Stimulated activated naive CD4-positive, alpha-beta T cell (primary cell): ENCODE measurements at regions not wholly inside any gene's neighbourhood (a gene's known extent, or its start where the extent isn't known, plus 50 kb on each side); places are given as distances from the start of the nearest gene placed in this dataset.
"Not testable (repeated sequence)": the region's sequence is repeated elsewhere in the genome, so short reads cannot be mapped to it uniquely, and the experiment has no call there.

Experiments
- DNase-seq, 6 experiments: peaks; one replicate each; lab custom pipeline; 2025; lab: John Stamatoyannopoulos, UW

DNA sequence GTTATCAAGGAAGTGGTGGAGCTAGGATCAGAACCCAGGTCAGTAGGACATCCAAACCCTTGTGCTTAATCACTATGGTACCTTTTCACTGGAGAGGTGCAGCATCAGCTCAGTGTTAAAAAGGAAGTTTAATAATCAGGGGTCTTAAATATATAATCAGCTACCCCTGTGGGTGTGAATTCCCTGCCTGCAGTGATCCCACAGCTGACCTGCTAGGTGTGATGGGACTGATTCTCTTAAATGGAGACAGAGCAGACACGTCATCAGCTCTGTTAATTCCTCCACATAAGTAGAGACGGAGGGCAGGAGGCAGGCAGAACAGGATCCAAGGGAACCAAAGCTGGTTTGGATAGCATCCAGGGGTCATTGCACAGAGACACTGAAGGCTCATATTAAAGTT, 154.1 kb upstream of the CRBN start:
- DNase-seq = no peak

DNA sequence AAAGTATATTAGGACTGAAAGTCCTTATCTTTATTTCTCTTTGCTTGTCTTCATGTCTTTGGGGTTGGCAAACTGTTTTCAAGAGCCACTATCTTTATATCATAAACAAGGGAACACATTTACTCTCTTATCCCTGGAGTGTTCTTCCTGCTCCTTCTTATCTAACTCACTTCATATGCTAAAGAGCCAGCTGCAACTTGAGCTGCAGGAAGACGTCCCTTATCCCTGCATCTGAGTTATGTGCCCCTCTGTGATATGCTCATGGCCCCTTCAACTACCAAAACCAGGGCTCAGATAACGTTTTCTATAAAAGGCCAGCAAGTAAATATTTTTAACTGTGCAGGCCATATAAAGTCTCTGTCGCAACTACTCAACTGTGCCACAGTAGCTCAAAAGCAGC, 137.0 kb upstream of the CRBN start:
- DNase-seq = no peak

DNA sequence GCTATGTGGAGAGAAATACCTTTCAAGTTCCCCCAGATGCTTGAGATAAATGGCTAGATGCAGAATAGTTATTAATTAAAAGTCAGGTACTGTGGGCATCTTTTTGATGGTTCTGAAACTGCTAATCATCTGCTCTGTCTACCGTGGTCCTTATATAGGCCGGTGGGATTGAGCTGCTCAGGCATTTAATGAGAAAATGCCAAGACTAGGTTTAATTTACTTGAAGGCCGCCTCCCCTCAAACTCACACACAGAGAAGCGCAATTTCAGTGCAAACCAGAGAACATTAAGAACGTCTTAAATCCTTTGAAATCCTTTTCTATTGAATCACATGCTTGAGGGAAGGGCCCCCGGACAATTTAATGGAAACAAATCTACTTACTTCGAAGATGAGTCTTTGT, 136.4 kb upstream of the CRBN start:
- DNase-seq = no peak

DNA sequence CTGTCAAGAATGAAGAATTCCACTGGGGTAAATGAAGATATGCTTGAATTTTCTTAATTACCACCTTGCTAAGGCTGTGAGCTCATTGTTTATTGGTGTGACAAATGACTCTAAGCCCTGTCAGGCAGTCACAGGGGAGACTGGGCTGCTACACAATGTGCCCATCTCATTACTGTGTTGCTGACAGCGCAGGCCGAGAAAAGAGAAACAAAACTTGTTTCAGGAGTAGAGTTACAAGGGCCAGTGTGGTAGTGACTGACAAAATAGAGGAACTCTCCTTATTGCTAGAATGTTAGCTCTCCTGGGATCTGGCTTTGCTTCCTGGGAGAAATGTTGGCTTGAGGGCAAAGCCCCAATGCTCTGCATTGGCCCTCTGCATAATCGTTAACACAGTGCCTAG, 130.4 kb upstream of the CRBN start:
- no peak for DNase-seq

DNA sequence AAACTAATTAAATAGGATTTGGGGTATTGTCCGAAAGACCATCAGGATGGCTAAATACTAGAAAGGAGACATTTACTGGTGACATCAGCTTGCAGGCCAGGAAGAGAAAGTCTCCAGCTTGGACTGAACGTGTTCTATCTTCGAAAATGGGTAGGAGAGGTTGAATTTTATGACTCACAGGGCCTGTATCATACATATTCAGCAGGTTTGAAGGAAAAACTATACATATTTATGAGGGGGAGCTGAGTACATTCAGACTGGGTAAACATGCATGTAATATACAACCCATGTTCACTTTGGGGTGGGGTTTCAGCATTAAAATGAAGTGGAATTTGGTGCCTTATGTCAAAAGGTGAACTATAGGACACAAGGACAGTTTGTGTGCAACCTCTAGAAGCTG, 129.3 kb upstream of the CRBN start:
- no peak for DNase-seq

DNA sequence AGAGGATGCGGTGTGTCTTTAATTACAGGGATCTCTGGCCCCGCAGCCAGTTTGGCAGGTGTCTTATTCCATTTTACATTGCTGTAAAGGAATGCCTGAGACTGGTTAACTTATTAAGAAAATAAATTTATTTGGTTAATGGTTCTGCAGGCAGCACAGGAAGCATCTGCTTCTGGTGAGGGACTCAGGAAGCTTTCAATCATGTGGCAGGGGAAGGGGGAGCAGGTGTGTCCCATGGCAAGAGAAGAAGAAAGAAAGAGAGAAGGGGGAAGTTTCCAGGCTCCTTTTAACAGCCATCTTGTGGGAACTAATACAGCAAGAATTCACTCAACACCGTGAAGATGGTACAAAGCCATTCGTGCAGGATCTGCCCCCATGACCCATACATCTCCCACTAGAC, 128.0 kb upstream of the CRBN start:
- no peak for DNase-seq

DNA sequence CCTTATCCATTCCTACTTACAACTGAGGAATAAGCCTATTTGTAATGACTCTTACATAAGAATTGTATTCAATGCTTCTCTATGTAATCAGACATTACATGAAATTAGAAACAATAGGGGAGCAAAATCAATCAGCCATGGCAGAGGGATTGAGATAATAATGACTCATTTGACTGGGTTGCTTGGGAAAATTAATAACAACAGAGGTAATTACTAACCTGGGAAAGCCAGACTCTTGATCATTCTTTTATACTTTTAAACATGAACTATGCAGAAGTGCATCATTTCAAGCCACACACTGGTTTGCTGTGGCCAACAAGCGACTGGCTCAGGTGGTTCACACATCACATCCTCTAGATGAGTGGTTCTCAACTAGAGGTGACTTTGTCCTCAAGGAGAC, 126.3 kb upstream of the CRBN start:
- DNase-seq = no peak

DNA sequence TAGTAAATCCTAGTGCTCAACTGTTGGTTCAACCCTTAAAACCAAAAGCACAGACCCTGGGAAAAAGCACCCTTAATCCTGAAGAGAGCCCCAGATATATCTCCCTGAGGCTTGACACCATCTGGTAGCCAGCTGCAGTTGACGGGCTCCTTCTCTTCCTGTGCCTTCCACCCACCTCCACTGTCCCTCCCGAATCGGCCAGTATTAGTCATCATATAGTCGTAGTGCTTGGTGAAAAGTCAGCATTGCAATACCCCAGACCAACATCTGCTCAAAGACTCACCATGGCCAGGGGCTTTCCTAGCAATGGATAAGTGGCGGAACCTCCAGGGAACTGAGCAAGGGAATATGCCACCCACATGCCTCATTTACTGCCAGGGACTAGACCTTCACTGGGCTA, 125.6 kb upstream of the CRBN start:
- no peak for DNase-seq

DNA sequence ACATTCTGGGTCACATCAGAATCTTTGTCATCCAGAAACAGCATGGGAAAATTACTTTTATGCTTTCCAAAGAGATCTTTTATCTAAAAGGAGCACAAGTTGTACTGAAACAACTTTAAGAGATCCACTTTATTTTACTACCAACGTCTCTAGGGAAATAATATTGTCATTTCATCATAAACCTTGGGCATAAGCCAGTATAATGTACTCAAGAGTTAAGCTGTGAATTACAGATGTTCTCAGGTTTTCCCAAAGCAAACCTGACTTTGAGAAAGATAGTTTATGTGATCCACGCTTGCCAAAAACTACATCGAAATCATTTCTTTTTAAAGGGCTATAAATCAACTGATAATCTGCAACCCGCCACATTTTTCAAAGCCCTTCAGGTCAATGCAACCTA, 124.1 kb upstream of the CRBN start:
- DNase-seq = no peak

DNA sequence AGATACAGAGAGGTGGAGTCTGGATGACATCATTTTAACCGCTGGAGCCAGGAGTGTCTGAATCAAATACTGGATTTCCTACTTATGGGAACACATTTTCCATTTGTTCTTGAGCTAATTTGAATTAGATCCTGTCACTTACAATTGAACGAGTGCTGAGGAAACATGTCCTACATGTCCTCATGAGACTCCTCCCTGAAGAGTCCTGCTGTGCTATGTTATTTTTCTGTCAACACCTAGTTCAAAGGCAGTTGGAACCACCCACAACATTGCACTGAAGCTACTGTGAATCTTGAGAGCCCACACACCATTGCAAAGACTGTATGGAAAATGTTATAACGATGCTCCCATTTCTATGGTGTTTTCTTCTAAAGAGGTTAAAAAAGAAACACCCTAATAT, 123.5 kb upstream of the CRBN start:
- no peak for DNase-seq

DNA sequence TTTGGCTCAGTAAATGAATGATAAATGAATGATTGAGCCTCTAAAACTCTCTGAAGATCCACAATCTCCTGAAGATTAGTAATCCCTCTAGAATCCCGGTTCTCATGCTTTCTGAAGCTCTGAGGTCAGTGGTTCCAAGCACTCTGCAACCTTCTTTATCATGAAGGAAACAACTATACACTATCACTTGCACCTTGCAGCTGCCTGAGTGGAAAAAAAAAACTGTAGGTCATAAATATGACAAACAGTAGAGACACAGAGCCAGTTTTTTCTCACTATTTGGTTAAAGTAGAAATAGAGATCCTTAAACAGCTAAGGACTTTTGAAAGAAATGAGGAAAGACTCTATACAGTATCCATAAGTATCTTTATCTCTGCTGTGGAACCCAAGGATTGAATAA, 122.0 kb upstream of the CRBN start:
- DNase-seq = no peak

DNA sequence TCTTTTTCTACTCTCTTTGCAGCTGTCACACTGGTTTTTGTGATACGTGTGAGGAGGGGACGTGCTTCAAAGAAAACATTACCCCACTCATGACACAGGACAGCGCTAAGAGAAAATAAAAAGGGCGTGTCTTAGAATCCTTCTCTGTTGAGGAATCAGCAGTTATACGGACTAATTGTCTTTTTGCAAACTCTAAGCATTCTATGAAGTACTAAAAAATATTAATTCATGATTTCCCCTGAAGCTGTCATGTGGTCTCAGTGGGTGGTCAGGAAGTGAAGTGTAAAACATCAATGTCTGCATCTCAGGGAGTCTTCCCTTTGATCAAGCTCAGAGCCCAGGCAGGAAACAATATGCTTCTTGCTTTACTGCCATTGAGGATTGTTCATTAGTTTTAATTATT, 117.5 kb upstream of the CRBN start:
- peak in 3 of 6 experiments; percentile 44 to 55 (median 46) for DNase-seq

DNA sequence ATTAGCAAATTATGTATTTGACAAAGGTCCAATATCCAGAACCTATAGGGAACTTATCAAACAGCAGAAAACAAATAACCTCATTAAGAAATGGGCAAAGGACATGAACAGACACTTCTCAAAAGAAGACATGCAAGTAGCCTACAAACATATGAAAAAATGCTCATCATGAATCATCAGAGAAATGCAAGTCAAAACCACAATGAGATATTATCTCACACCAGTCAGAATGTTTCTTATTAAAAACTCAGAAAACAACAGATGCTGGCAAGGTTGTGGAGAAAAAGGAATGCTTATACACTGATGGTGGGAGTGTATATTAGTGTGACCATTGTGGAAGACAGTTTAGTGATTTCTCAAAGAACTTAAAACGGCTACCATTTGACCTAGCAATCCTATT, 116.1 kb upstream of the CRBN start:
- no peak for DNase-seq

DNA sequence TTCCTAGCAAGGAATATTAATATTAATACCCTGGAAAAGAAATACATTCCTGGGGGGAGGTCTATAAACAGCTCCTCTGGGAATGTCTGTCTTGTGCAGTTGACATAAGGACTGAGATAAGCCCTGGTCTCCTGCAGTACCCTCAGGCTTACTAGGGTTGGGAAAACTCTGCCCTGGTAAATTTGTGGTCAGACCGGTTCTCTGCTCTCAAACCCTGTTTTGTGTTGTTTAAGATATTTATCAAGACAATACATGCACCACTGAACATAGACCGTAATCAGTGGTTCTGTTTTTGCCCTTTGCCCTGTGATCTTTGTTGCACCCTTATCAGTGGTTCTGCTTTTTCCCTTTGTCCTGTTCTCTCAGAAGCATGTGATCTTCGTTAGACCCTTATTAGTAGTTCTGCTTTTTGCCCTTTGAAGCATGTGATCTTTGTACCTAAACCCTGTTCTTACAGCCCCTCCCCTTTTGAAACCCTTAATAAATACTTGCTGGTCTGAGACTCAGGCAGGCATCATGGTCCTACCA, 112.3 kb upstream of the CRBN start:
- not testable (repeated sequence) for DNase-seq

DNA sequence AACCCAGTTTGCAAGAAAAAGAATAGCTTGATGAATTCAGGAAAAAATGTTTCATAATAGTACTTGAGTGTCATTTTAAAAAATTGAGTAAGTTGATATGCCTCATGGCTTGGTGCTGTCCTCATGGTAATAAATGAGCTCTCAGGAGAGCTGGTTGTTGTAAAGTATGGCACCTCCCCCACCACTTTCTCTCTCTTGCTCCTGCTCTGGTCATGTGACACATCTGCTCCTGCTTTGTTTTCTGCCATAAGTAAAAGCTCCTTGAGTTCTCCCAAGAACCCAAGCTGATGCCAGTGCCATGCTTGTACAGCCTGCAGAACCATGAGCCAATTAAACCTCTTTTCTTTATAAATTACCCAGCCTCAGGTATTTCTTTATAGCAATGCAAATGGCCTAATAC, 108.8 kb upstream of the CRBN start:
- DNase-seq = no peak

DNA sequence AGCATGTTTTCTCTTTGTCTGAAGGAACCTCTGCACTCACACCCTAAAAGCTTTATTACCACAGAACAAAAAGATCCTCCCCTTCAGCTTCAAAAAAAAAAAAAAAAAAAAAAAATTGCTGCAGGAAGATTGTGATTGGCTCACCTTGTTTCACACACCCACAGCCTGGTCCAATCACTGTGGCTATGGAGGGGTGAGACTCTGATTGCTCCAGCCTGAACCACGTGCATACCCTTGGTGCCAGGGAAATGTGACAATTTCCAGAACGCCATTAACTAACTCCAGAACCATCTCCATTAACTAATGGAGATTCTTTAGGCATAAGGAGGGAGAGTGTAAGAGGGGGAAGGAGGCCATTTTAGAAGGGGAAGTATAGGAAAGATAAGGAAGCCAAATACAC, 106.5 kb upstream of the CRBN start:
- DNase-seq = no peak

DNA sequence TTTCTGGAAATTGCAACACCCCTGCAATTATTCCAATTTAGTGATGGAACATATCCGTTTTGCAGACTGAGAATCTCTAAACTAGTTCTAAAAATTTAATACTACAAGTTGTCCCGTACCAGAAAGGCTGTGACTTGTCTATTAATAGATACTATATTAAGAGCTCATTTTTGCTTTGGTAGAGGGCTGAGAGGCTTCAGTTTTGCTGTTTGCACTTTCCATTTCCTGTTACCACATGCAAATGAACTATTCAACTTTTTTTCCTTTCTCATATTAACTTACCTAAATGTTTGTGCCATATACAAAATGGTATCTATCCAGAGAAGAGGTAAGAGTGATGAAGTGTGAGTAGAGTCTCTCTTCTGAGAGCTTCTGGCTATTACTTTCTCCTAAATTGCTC, 101.5 kb upstream of the CRBN start:
- no peak for DNase-seq

DNA sequence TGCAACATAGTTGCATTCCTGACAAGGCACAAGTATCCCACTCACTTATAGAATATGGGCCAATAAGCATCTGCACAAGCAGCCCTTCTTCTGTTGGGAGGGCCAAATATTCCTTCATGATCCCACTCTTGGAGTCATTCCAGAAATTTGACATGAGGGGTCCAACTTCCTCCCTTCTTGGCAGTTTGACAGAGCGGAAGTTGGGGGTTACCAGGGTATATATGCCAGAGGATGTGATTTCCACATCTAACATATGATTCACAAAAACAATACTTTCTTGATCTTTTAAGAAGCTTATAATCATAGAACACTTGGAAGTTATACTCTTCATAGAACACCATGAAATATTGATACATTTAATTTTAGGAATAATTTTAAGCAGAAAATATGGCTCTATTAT, 100.9 kb upstream of the CRBN start:
- DNase-seq = no peak

DNA sequence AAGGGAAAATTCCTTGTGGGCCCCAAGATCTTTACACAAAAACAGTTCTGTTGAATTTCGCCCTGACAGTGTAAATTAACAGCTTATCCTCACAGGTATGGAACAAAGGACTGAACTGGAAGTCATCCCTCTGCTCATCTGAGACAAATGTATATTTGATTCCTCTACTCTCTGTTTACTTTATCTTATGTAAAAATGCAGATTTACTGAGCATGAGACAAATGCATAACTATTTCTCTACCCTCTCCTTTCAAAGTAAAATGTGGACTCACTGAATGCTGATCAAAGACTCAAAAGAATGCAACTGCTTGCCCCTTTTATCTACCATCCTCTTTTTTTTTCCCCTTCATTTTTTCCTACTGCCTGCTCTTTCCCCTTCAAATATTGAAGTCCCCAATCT, 98.6 kb upstream of the CRBN start:
- no peak for DNase-seq

DNA sequence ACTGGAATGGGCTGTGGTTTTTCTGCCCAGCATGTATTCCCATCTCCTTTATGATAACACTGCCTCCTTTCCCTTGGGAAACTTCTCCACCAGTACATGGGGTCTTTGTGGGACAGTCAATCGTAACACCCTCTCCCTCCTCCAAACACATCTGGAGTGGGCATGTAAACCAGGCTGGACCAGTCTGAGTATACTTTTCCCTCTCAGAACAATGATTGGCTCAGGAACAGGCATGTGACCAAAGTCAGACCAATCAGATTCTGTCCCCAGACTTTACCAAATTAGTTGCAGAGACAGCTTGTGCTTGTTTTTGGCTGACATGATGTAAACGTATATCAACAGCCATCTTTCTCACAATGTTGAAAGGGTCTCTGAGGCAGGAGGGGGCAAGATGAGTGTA, 97.1 kb upstream of the CRBN start:
- no peak for DNase-seq

DNA sequence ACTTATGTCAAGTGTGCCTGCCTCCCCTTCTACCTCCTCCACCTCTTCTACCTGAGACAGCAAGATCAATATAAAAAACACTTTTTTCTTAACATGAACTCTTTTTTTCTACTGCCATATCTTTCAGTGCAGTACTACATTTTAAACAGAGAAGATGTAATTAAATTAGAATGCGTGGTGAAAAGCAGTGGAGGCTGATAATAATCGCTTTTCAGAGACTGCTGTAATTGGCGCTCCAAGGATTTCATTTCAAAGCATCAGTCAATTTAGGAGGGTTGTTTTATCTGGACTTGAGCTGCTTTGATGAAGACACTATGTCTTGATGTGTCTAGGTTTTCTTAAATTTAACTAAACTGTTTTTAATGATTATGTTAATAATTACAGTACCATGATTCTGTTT, 85.3 kb upstream of the CRBN start:
- DNase-seq = no peak

DNA sequence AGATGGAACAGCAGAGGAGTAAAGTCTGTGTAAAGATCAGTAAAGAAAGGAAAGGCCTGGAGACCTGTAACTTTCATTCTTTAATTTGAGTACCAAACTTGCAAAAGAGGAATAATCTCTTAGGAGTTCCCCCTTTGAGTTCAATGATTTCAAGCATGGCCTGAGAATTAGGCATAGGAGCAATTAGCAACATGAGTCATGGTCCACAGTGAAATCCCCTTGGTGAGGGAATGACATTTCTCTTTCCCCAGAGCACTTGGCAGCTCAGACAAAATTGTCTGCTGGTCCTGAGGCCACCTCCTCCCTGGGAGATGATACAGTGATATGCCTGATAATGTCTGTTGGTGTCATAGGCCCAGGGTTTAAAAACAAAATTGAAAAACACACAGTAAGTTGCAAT, 81.4 kb upstream of the CRBN start:
- DNase-seq = no peak

DNA sequence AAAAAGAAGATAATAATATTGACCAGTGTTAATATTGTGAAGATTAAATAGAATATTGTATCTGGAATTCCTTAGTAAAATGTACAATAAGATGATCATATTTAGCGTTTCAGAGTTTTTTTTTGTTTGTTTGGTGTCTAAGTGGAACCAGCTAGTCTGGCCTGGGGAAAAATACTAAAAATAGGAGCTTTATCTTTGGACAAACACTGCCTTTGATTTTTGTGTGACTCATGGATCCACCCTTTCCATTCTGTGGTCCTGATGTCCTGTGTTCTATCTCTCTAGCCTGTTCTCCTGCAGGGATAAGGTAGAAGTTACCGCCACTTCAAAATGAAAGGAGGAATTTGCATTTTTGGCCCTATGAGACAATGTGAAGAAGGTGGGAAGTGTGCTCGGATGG, 79.7 kb upstream of the CRBN start:
- DNase-seq = no peak

DNA sequence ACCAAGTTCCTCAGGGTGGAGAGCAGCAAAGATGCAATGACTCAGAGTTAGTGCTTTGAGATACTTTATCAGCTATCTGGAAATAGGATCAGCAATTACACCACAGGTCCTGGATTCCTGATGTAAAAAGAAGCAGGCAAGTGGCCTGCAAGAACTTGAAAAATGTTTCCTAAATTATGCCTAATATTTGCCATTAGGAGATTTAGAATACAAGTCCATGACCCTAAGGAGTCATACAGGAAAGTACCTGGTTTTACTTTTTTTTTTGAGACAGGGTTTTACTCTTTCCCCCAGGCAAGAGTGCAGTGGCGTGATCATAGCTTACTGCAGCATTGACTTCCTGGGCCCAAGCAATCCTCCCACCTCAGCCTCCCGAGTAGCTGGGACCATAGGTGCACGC, 78.8 kb upstream of the CRBN start:
- DNase-seq = no peak

DNA sequence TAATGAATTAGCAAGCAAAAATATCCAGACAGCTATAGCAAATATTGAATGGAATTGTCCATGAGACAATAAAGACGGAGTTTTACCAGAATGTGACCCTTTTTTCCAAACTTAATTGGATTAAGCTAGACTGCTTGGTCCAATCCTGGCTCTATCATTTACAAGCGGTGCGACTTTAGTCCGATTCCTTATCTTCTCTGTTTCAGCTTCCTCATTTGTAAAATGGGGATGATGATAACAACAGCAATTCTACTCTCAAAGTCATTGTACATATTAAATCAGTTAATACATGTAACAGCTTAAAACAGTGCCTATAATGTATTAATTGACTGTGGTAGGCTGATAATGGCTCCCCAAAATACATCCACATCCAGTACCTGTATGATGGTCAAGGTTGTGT, 62.1 kb upstream of the CRBN start:
- no peak for DNase-seq
